ACHN (cell line): ENCODE measurements at regions not wholly inside any gene's neighbourhood (a gene's known extent, or its start where the extent isn't known, plus 50 kb on each side); places are given as distances from the start of the nearest gene placed in this dataset.

Source experiments
- DNase-seq: peaks from one replicate; pipeline ENCODE4 v3.0.0-alpha.2; 2015
- in situ Hi-C: cut with HindIII; loops from 2 replicates; pipeline ENCODE4 v1.10.0; 2017; ENCODE audit warnings: low sequenced_read_pairs, low pct_ligation_motif_present, low pct_unique_long_range_greater_than_20kb

- DNase-seq, result no peak
- in situ Hi-C loops, result no loop called here
Observed at GRCh38 chr1:199301472-199302217, 662.8 kb downstream of the PTPRC start.

DNA sequence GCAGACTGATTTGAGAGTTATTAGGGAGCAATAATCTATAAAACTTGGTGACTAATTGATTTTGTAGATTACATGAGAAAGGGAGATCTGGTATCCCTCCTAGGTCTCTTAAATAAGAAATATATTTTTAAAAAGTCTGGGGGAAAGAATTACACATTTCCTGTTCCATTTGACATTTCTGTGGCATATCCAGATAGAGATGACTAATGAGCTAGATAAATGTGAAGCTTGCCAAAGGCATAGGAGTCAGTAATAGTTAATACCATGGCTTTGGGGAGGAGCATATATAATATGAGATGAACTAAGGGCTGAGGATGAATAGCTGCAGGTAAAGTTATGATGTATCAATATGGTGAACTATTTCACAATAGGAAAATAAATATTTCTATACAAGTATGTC is 663.7 kb downstream of the PTPRC start:
- in situ Hi-C loops, result no loop called here
- DNase-seq, result no peak

DNA sequence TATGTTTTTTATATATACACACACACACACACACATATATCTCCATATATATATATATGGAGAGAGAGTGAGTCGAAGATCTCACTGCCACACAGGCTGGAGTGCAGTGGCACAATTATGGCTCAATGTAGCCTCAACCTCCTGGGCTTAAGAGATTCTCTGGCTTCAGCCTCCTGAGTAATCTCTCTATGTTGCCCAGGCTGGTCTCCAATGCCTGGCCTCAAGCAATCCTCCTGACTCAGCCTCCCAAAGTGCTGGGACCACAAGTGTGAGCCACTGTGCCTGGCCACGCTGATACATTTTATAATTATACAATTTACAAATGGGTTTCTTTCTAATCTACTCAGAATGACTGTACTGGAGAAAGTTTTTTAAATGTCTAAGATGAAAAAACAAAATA is 664.2 kb downstream of the PTPRC start:
- in situ Hi-C loops, result no loop called here
- DNase-seq, result no peak

- no peak for DNase-seq
- in situ Hi-C loops, result no loop called here
Observed at GRCh38 chr1:199305053-199305452, 666.2 kb downstream of the PTPRC start.

GRCh38 chr1:199307496-199308264 is 668.8 kb downstream of the PTPRC start:
- in situ Hi-C loops, result no loop called here
- DNase-seq, result no peak

DNA sequence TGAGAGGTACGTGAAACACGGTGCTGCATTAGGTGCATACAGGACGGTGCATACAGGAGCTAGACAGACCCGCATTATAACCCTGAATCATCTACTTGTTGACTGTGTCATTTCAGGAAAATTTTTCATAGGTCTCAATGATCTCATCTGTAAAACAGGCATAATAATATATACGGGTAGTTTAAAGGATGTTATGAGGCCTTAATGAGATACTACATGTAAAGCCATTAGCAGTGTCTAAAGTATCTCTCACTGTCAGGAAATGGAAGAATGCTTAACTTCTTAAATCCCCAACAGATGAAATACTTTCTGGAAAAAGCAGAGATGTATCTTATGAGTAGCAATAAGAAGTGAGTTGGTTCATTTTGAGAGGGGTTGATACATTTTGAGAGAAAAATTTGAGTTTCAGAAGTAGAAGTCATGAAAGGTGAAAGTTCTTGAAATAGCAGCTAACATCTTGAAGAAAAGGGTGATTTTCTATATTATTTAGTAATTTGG is 669.6 kb downstream of the PTPRC start:
- in situ Hi-C loops, result no loop called here
- DNase-seq, result no peak

DNA sequence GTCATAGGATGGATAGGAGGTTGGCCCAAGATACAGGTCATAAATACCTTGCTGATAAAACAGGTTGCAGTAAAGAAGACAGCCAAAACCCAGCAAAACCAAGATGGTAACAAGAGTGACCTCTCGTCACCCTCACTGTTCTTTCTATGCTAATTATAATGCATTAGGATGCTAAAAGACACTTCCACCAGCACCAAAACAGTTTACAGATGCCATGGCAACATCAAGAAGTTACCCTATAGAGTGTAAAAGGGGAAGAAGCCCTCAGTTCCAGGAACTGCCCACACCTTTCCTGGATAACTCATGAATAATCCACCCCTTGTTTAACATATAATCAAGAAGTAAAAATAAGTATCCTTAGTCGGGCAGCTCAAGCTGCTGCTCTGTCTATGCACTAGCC is 671.9 kb downstream of the PTPRC start:
- DNase-seq, result no peak
- in situ Hi-C loops, result no loop called here

- DNase-seq, result no peak
- in situ Hi-C loops, result no loop called here
Observed at GRCh38 chr1:199311478-199312262, 672.8 kb downstream of the PTPRC start.

- in situ Hi-C loops, result no loop called here
- no peak for DNase-seq
Observed at GRCh38 chr1:199312626-199313025, 673.8 kb downstream of the PTPRC start.

DNA sequence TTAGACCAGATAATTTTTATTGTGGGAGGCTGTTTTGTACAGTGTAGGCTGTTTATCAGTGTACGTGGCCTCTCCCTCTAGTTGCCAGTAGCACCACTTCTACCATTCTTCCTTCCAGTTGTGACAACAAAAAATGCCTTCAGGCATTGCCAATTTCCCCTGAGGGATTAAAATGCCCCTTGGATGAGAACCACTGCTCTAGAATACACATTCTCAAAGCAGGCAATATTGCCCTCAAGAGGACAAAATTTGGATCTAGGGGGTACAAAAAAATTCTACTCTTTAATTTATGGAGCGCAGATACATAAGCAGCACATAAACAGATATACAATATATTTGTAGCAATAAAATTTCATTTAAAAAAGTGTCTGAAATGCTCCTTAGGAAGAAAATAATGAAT is 674.6 kb downstream of the PTPRC start:
- in situ Hi-C loops, result no loop called here
- no peak for DNase-seq

DNA sequence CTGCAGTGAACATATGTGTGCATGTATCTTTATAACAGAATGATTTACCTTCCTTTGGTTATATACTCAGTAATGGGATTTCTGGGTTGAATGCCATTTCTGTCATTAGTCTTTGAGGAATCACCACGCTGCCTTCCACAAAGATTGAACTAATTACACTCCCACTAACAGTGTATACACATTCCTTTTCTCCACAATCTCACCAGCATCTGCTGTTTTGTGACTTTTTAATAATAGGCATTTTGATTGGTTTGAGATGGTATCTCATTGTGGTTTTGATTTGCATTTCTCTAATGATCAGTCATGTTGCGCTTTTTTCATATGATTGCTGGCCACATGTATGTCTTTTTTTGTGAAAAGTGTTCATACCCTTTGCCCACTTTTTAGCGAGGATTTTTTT is 680.5 kb downstream of the PTPRC start:
- in situ Hi-C loops, result no loop called here
- no peak for DNase-seq

GRCh38 chr1:199322278-199322677 is 683.4 kb downstream of the PTPRC start:
- in situ Hi-C loops, result no loop called here
- no peak for DNase-seq

- in situ Hi-C loops, result no loop called here
- no peak for DNase-seq
Observed at GRCh38 chr1:199333180-199333579, 694.3 kb upstream of the NR5A2 start.

DNA sequence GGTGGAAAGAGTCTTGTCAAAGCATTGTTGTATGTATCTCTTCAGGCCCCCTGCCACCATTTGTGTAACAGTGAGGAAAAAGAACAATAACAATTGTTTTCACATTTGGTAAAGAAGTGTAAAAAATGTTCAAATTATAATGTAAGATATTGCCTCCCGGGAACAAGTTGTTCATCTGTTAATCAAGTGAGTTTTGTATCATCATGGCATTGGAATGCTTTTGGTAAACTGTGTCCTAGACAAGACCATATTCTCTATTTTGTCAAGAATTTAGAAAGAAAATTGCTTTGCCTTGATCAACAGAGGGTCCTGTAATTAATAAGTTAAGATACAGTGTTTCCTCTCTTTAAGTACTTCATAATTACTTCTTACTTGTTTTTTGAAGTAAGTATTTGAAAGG is 692.0 kb upstream of the NR5A2 start:
- in situ Hi-C loops, result no loop called here
- DNase-seq, result no peak

GRCh38 chr1:199336745-199337640 is 690.5 kb upstream of the NR5A2 start:
- peak; percentile 8 for DNase-seq
- in situ Hi-C loops, result no loop called here

DNA sequence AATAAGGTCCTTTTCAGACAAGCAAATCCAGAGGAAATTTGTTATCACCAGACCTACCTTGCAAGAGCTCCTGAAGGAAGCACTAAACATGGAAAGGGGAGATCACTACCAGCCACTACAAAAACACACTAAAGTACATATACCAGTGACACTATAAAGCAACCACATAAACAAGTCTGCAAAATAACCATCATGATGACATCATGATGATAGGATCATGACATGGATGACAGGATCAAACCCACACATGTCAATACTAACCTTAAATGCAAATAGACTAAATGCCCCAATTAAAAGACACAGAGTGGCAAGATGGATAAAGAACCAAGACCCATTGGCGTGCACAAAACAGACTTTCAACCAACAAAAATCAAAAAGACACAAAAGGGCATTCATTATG is 688.8 kb upstream of the NR5A2 start:
- in situ Hi-C loops, result no loop called here
- no peak for DNase-seq

- DNase-seq, result no peak
- in situ Hi-C loops, result no loop called here
Observed at GRCh38 chr1:199352351-199352750, 675.2 kb upstream of the NR5A2 start.

- in situ Hi-C loops, result no loop called here
- no peak for DNase-seq
Observed at GRCh38 chr1:199353906-199354305, 673.6 kb upstream of the NR5A2 start.
